HEK293T (cell line): ENCODE measurements at regions not wholly inside any gene's neighbourhood (a gene's known extent, or its start where the extent isn't known, plus 50 kb on each side); places are given as distances from the start of the nearest gene placed in this dataset.

Experiments used
- FOXM1 ChIP-seq: fragments of 450-650 bp; IDR thresholded peaks from 2 replicates; pipeline ENCODE4 v1.6.1; 2017; ENCODE audit warnings: mild to moderate bottlenecking, borderline replicate concordance
- L3MBTL2 ChIP-seq: fragments of 450-650 bp; conservative IDR thresholded peaks from 2 replicates; pipeline ENCODE4 v1.6.1; 2016; ENCODE audit warnings: mild to moderate bottlenecking
- SP1 ChIP-seq: fragments of 450-650 bp; IDR thresholded peaks from 2 replicates; pipeline ENCODE4 v1.6.1; 2017

DNA sequence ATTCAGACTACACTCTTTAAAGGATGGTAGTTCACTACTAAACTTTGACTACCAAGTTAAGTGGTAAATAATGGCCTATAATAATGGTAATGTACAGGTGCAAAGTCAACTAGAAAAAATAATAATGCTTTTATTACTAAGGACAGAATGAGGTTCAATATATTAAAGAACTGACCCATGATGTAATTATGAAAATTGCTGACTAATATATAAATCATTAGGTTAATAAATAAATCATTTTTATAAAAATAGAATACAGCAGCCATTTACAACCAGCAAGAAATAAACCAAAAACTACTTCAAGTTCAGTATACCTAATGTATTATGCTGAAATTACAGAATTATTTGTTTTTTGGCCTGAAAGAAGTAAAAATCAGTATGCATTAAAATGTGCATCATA, 577.2 kb downstream of the PPARGC1A start:
- TF ChIP-seq FOXM1 (no peak), L3MBTL2 (no peak), SP1 (no peak)
